Body of pancreas (tissue), 4 donors: ENCODE measurements at regions not wholly inside any gene's neighbourhood (a gene's known extent, or its start where the extent isn't known, plus 50 kb on each side); places are given as distances from the start of the nearest gene placed in this dataset.

Experiments used
- POLR2A ChIP-seq, 3 donors: fragments of 450-650 bp; IDR thresholded peaks; one replicate each; pipeline ENCODE4 v1.6.1; 2016; ENCODE audit warnings: antibody characterized with exemption in 3 of 3, mild to moderate bottlenecking in 2 of 3
- TF ChIP-seq, protein P1 (sequence below), 7 experiments: fragments of 450-650 bp in 4 of 7; fragments of 200-600 bp in 3 of 7; sonication (generic) in 3 of 7; IDR thresholded peaks; one replicate each; pipeline ENCODE4 v1.5.1; 2016 to 2019; ENCODE audit warnings: antibody characterized with exemption in 7 of 7

DNA sequence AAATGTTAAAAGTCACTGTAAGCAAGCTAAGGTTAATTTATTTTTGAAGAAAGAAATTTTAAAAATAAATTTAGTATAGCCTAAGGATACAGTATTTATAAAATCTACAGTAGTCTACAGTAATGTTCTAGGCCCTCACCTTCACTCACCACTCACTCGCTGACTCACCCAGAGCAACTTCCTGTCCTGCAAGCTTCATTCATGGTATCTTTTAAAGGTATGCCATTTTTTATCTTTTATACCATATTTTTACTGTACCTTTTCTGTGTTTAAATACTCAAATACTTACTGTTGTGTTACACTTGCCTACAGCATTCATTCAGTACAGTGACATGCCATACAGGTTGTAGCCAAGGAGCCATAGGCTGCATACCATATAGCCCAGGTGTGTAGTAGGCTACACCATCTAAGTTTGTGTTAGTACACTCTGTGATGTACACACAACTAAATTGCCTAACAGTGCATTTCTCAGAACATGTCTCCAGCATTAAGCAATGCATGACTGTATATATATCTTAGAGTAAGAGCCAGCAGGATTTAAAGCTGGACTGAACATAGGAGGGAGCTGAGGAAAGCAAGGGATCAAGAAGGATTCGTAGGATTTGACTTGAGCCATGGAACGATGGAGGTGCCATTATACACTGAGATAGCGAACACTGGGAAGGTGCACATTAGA lies 83.1 kb upstream of the KLF7 start:
- TF ChIP-seq, protein P1, sequence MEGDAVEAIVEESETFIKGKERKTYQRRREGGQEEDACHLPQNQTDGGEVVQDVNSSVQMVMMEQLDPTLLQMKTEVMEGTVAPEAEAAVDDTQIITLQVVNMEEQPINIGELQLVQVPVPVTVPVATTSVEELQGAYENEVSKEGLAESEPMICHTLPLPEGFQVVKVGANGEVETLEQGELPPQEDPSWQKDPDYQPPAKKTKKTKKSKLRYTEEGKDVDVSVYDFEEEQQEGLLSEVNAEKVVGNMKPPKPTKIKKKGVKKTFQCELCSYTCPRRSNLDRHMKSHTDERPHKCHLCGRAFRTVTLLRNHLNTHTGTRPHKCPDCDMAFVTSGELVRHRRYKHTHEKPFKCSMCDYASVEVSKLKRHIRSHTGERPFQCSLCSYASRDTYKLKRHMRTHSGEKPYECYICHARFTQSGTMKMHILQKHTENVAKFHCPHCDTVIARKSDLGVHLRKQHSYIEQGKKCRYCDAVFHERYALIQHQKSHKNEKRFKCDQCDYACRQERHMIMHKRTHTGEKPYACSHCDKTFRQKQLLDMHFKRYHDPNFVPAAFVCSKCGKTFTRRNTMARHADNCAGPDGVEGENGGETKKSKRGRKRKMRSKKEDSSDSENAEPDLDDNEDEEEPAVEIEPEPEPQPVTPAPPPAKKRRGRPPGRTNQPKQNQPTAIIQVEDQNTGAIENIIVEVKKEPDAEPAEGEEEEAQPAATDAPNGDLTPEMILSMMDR (IDR thresholded peaks at IDR 0.05): no peak
- TF ChIP-seq POLR2A (IDR thresholded peaks at IDR 0.05): no peak
